ENCODE measurements at regions not wholly inside any gene's neighbourhood (a gene's known extent, or its start where the extent isn't known, plus 50 kb on each side); places are given as distances from the start of the nearest gene placed in this dataset.

- H3K27me3 Mint-ChIP-seq (ENCODE audit: low read depth): no peaks in the 10 kb centered on the region
- TF ChIP-seq CTCF (conservative IDR thresholded peaks at IDR 0.05): no peak
- no peak overlapping the region for H3K14ac ChIP-seq (ENCODE audit: insufficient read depth, low read length)
- no peak overlapping the region for H2BK120ac ChIP-seq (ENCODE audit: low read depth, low read length, poor library complexity, severe bottlenecking)
- H3K4ac ChIP-seq (ENCODE audit: low read depth, low read length): no peak overlapping the region
- no peaks in the 10 kb centered on the region for H3K9me3 ChIP-seq (ENCODE audit: control insufficient read depth, low read depth, low read length)
- no peaks in the 10 kb centered on the region for H3K4me1 Mint-ChIP-seq
- H3K56ac ChIP-seq (ENCODE audit: insufficient read length, low read depth, low read length): no peak overlapping the region
- no peaks in the 10 kb centered on the region for H3K23me2 ChIP-seq (ENCODE audit: insufficient read length, low read depth, low read length, poor library complexity, severe bottlenecking)
- H2BK15ac ChIP-seq (ENCODE audit: low read depth, low read length): no peak overlapping the region
- no peak overlapping the region for H4K91ac ChIP-seq (ENCODE audit: insufficient read length, low read depth, low read length)
- H4K5ac ChIP-seq (ENCODE audit: insufficient read length, low read depth, low read length): no peak overlapping the region
- no peak overlapping the region for H3K18ac ChIP-seq (ENCODE audit: insufficient read length, low read depth, low read length)
- H3K79me2 ChIP-seq (ENCODE audit: insufficient read depth, low read length): no peaks in the 10 kb centered on the region
- no peaks in the 10 kb centered on the region; a peak in 3 of 7 replicates for H3K36me3 Mint-ChIP-seq (ENCODE audit: insufficient read depth in 1 of 3, low read depth in 3 of 3)
- no peak overlapping the region for H2BK12ac ChIP-seq (ENCODE audit: insufficient read length, low read depth, low read length)
- no peak overlapping the region for H3K27ac ChIP-seq (ENCODE audit: insufficient read length, low read depth, low read length)
- H3K9me3 Mint-ChIP-seq: peaks cover 0 to 7% of the 10 kb centered on the region in 2 experiments; a peak in 3 of 5 replicates
- no peaks in the 10 kb centered on the region for H3K79me1 ChIP-seq (ENCODE audit: insufficient read depth, low read depth, low read length, poor library complexity, severe bottlenecking)
- H3K4me1 ChIP-seq (ENCODE audit: insufficient read depth, low read length): no peaks in the 10 kb centered on the region
- DNase-seq: no peak
- H3K4me2 ChIP-seq (ENCODE audit: insufficient read depth, insufficient read length, low read length): no peak overlapping the region
- H3K27ac Mint-ChIP-seq: no peak overlapping the region
- H3K27me3 ChIP-seq (ENCODE audit: insufficient read depth, low read length): no peaks in the 10 kb centered on the region
- no peak overlapping the region for H3K23ac ChIP-seq (ENCODE audit: insufficient read length, low read depth, low read length)
- H3T11ph ChIP-seq (ENCODE audit: low read length): no peak overlapping the region
- H2BK5ac ChIP-seq (ENCODE audit: insufficient read length, low read length): no peak overlapping the region
- no peak overlapping the region for H3K9ac ChIP-seq (ENCODE audit: extremely low read depth, insufficient read length, low read length)
- no peaks in the 10 kb centered on the region for H4K20me1 ChIP-seq (ENCODE audit: control insufficient read depth, insufficient read depth, insufficient read length)
- no peak overlapping the region for H2AK5ac ChIP-seq (ENCODE audit: insufficient read length, low read length)
- H2AFZ ChIP-seq (ENCODE audit: low read length): no peak overlapping the region
- no peak overlapping the region for H4K8ac ChIP-seq (replicated peaks; ENCODE audit: insufficient read length, low read depth, low read length)
- no peak overlapping the region for H2BK20ac ChIP-seq (ENCODE audit: low read depth, low read length, poor library complexity, severe bottlenecking)
- H3K4me3 Mint-ChIP-seq: no peak overlapping the region
- WGBS (ENCODE audit: extremely low coverage, insufficient read length, low lambda C conversion rate): no CpG with 5 or more reads among the region's 1 CpG
Observed at GRCh38 chr9:29004988-29005387, 1431.7 kb upstream of the C9orf72 start.

Measured in H9 (cell line).